CD14-positive monocyte (primary cell): ENCODE measurements at regions not wholly inside any gene's neighbourhood (a gene's known extent, or its start where the extent isn't known, plus 50 kb on each side); places are given as distances from the start of the nearest gene placed in this dataset.

Source experiments
- DNase-seq, 3 donors: peaks; one replicate each; pipeline ENCODE4 v3.0.0-alpha.2; 2011 to 2022
- H2AFZ ChIP-seq: 2 replicates; pipeline ENCODE4 v1.6.0; 2012; ENCODE audit warnings: mild to moderate bottlenecking, low read depth, low read length, inconsistent platforms; ENCODE audit not compliant: insufficient read depth, poor library complexity, severe bottlenecking
- H3K27ac ChIP-seq, 2 donors: 1 replicate in 1 of 2; 2 replicates in 1 of 2; pipeline ENCODE4 v1.5.1; 2012 to 2013; ENCODE audit warnings: low read length in 2 of 2, control low read depth in 1 of 2, inconsistent platforms in 1 of 2, low read depth in 1 of 2, mild to moderate bottlenecking in 1 of 2
- H3K27me3 ChIP-seq, 2 donors: one replicate each; pipeline versions ENCODE4 v1.6.0 to v1.6.1; 2011 to 2013; ENCODE audit warnings: low read length in 2 of 2; ENCODE audit not compliant: control insufficient read depth in 2 of 2, insufficient read depth in 2 of 2
- H3K36me3 ChIP-seq, 2 donors: replicated peaks in 1 of 2; 1 replicate in 1 of 2; 2 replicates in 1 of 2; pipeline versions ENCODE4 v1.5.1 to v1.6.1; 2012 to 2013; ENCODE audit warnings: low read length in 2 of 2, control low read depth in 1 of 2, inconsistent platforms in 1 of 2, mild to moderate bottlenecking in 1 of 2; ENCODE audit not compliant: insufficient read depth in 2 of 2, control insufficient read depth in 1 of 2
- H3K4me1 ChIP-seq, 2 donors: 1 replicate in 1 of 2; 2 replicates in 1 of 2; pipeline versions ENCODE4 v1.5.1 to v1.6.1; 2012 to 2013; ENCODE audit warnings: low read length in 2 of 2, control low read depth in 1 of 2, inconsistent platforms in 1 of 2, mild to moderate bottlenecking in 1 of 2, moderate library complexity in 1 of 2; ENCODE audit not compliant: insufficient read depth in 2 of 2, control insufficient read depth in 1 of 2
- H3K4me2 ChIP-seq: replicated peaks from 2 replicates; pipeline ENCODE3; 2012; ENCODE audit warnings: low read length, moderate library complexity, mild to moderate bottlenecking; ENCODE audit not compliant: poor library complexity, severe bottlenecking; ENCODE audit errors: extremely low read depth
- H3K4me3 ChIP-seq, 3 experiments: fragments of 200-600 bp in 1 of 3; sonication (generic) in 1 of 3; replicated peaks in 1 of 3; 1 replicate in 2 of 3; 2 replicates in 1 of 3; pipeline ENCODE4 v1.5.1; 2011 to 2013; ENCODE audit warnings: low read length in 3 of 3, mild to moderate bottlenecking in 3 of 3, control low read depth in 2 of 3, low read depth in 2 of 3, inconsistent platforms in 1 of 3, moderate library complexity in 1 of 3
- H3K79me2 ChIP-seq: 2 replicates; pipeline ENCODE4 v1.6.0; 2012; ENCODE audit warnings: mild to moderate bottlenecking, control low read depth, inconsistent platforms, low read length, moderate library complexity; ENCODE audit not compliant: insufficient read depth
- H3K9ac ChIP-seq: 2 replicates; pipeline ENCODE4 v1.6.0; 2017; ENCODE audit warnings: low read length, mild to moderate bottlenecking; ENCODE audit not compliant: insufficient read depth, poor library complexity, severe bottlenecking
- H3K9me3 ChIP-seq, 2 donors: replicated peaks in 1 of 2; 1 replicate in 1 of 2; 2 replicates in 1 of 2; pipeline versions ENCODE4 v1.5.1 to v1.6.1; 2012 to 2013; ENCODE audit warnings: low read length in 2 of 2, control low read depth in 1 of 2; ENCODE audit not compliant: control insufficient read depth in 1 of 2, insufficient read depth in 1 of 2
- H4K20me1 ChIP-seq: 2 replicates; pipeline ENCODE4 v1.6.0; 2012; ENCODE audit warnings: mild to moderate bottlenecking, low read length, control low read depth, moderate library complexity; ENCODE audit not compliant: insufficient read depth
- H3K27ac Mint-ChIP-seq, 7 donors: one replicate each; pipeline ENCODE4 v1.8.0; 2020; ENCODE audit warnings: mild to moderate bottlenecking in 7 of 7, mixed read lengths in 7 of 7, moderate library complexity in 6 of 7, inconsistent platforms in 2 of 7
- H3K27me3 Mint-ChIP-seq, 3 donors: one replicate each; pipeline ENCODE4 v1.8.0; 2021 to 2022; ENCODE audit warnings: low read depth in 3 of 3, mild to moderate bottlenecking in 3 of 3, mixed read lengths in 3 of 3, moderate library complexity in 3 of 3, inconsistent platforms in 1 of 3
- H3K36me3 Mint-ChIP-seq, 2 donors: one replicate each; pipeline ENCODE4 v1.8.0; 2020; ENCODE audit warnings: mixed read lengths in 2 of 2, inconsistent platforms in 1 of 2, mild to moderate bottlenecking in 1 of 2
- H3K4me1 Mint-ChIP-seq: one replicate; pipeline ENCODE4 v1.8.0; 2020; ENCODE audit warnings: mild to moderate bottlenecking, mixed read lengths
- H3K4me3 Mint-ChIP-seq, 2 donors: one replicate each; pipeline ENCODE4 v1.8.0; 2020; ENCODE audit warnings: mild to moderate bottlenecking in 2 of 2, mixed read lengths in 2 of 2, moderate library complexity in 1 of 2
- H3K9me3 Mint-ChIP-seq, 7 donors: one replicate each; pipeline ENCODE4 v1.8.0; 2020 to 2022; ENCODE audit warnings: mixed read lengths in 7 of 7, mild to moderate bottlenecking in 6 of 7, moderate library complexity in 6 of 7, inconsistent platforms in 2 of 7
- WGBS: methylation state at CpG from one replicate; pipeline ENCODE4 v1.1.5; 2013; ENCODE audit warnings: missing lambda C conversion rate; ENCODE audit not compliant: insufficient coverage; 5-methylcytosine and 5-hydroxymethylcytosine counted together
- intact Hi-C, 2 donors: fragments of 100-400 bp; cut with micrococcal nuclease; formaldehyde crosslinking; loops; one replicate each; pipeline versions ENCODE4 v1.15.0 to v1.15.1; 2023
- TF ChIP-seq, protein P1 (sequence below): fragments of 200-600 bp; IDR thresholded peaks from one replicate; pipeline ENCODE4 v1.8.0; 2022; ENCODE audit warnings: antibody characterized with exemption, mild to moderate bottlenecking

DNA sequence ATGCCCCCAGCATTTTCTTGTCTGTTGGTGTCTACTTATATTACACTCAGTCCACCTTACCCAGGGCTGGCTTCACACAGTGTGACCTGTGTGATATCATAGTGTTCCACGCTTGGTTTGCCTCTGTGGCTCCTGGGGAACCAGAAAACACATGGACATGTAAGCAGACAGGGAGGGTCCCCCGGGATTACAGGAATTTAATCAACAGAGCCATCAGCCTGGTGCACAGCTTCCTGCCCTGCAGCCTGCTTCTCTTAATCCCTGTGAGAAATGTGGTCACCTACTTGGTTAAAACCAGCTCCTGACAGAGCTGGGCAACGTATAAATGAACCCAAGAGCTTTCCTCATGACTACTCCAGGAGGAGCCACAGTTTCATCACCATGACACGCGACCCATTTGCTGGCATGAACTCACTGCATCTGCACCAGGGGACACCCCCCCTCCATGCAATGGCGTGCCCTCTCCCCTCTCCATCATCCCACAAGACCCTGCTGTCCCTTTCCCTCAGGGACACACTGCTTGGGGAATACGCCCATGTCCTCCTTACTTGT lies 152.1 kb downstream of the UQCRFS1 start:
- Mint-ChIP-seq H3K36me3 (no peaks in the 10 kb centered on the region), H3K9me3 (peaks cover 0 to 25% (median 12%) of the 10 kb centered on the region in 7 donors), H3K4me3 (no peak overlapping the region), H3K27ac (no peak overlapping the region), H3K27me3 (peaks cover 0 to 5% (median 2%) of the 10 kb centered on the region in 3 donors), H3K4me1 (no peaks in the 10 kb centered on the region)
- Histone ChIP-seq H3K9me3 (peaks cover 0 to 4% of the 10 kb centered on the region in 2 donors), H3K9ac (no peak overlapping the region), H3K4me2 (no peak overlapping the region), H3K4me3 (no peak overlapping the region), H2AFZ (no peak overlapping the region), H4K20me1 (no peaks in the 10 kb centered on the region), H3K79me2 (no peaks in the 10 kb centered on the region), H3K27me3 (no peaks in the 10 kb centered on the region), H3K36me3 (no peaks in the 10 kb centered on the region), H3K4me1 (no peaks in the 10 kb centered on the region), H3K27ac (no peak overlapping the region)
- WGBS: 80% methylated on average over 7 of the region's 7 CpGs
- TF ChIP-seq, protein P1, sequence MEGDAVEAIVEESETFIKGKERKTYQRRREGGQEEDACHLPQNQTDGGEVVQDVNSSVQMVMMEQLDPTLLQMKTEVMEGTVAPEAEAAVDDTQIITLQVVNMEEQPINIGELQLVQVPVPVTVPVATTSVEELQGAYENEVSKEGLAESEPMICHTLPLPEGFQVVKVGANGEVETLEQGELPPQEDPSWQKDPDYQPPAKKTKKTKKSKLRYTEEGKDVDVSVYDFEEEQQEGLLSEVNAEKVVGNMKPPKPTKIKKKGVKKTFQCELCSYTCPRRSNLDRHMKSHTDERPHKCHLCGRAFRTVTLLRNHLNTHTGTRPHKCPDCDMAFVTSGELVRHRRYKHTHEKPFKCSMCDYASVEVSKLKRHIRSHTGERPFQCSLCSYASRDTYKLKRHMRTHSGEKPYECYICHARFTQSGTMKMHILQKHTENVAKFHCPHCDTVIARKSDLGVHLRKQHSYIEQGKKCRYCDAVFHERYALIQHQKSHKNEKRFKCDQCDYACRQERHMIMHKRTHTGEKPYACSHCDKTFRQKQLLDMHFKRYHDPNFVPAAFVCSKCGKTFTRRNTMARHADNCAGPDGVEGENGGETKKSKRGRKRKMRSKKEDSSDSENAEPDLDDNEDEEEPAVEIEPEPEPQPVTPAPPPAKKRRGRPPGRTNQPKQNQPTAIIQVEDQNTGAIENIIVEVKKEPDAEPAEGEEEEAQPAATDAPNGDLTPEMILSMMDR: no peak
- DNase-seq: no peak
- intact Hi-C loops: no loop called here

DNA sequence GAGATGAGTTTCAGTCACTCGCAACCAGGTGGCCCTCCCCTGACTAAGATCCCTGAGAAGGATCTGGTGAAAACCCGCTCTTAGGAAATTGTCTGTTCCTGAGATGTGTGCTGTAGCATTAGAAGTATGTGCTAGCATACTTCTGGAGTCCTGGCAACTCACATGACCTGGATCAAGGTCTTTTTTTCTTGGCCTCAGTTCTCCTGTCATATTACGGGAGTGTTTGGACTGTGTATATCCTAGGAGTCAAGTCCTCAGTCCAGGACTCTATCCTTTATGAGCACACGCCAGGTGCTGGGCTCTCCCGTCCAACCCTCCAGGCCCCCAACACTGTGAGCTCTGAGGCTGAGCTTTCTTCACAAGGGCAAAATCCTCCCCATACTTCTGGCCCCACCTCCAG lies 156.4 kb downstream of the UQCRFS1 start:
- DNase-seq: no peak
- H3K27ac Mint-ChIP-seq: no peak overlapping the region
- no peak overlapping the region for H3K4me2 ChIP-seq
- peaks cover 2 to 33% (median 11%) of the 10 kb centered on the region in 7 donors for H3K9me3 Mint-ChIP-seq
- no peaks in the 10 kb centered on the region for H3K36me3 ChIP-seq
- TF ChIP-seq, protein P1: no peak
- no peak overlapping the region for H3K9ac ChIP-seq
- no peak overlapping the region for H3K4me3 Mint-ChIP-seq
- no peaks in the 10 kb centered on the region for H3K27me3 ChIP-seq
- H3K27ac ChIP-seq: no peak overlapping the region
- 94% methylated on average over 3 of the region's 5 CpGs for WGBS
- no peaks in the 10 kb centered on the region for H3K4me1 Mint-ChIP-seq
- H3K36me3 Mint-ChIP-seq: no peaks in the 10 kb centered on the region
- H3K27me3 Mint-ChIP-seq: peaks cover 0 to 6% (median 0%) of the 10 kb centered on the region in 3 donors
- no peak overlapping the region for H2AFZ ChIP-seq
- no peaks in the 10 kb centered on the region for H3K4me1 ChIP-seq
- no peak overlapping the region for H3K4me3 ChIP-seq
- intact Hi-C loops: no loop called here
- H3K9me3 ChIP-seq: peaks cover 5 to 8% of the 10 kb centered on the region in 2 donors
- H3K79me2 ChIP-seq: no peaks in the 10 kb centered on the region
- H4K20me1 ChIP-seq: no peaks in the 10 kb centered on the region
